ENCODE measurements at regions not wholly inside any gene's neighbourhood (a gene's known extent, or its start where the extent isn't known, plus 50 kb on each side); places are given as distances from the start of the nearest gene placed in this dataset.

GRCh38 chr7:149621776-149622175, 124.2 kb upstream of the ZNF746 start:
- no peak for TF ChIP-seq CTCF (IDR thresholded peaks at IDR 0.05)
- no peak for TF ChIP-seq EP300 (IDR thresholded peaks at IDR 0.05; ENCODE audit: borderline replicate concordance in 1 of 2, low read depth in 1 of 2, low read length in 1 of 2)
- TF ChIP-seq MEF2A (IDR thresholded peaks at IDR 0.05; ENCODE audit: borderline replicate concordance, low read depth) = no peak
- TF ChIP-seq REST (IDR thresholded peaks at IDR 0.05; ENCODE audit: low read depth, low read length) = no peak
- no peak for TF ChIP-seq POLR2AphosphoS5 (IDR thresholded peaks at IDR 0.05; ENCODE audit: low read depth, low read length)
- no peak for TF ChIP-seq USF1 (IDR thresholded peaks at IDR 0.05; ENCODE audit: borderline replicate concordance, low read depth)
- no peak for TF ChIP-seq GATA2 (CRISPR knock-in tag; IDR thresholded peaks at IDR 0.05)
- TF ChIP-seq NFIC (IDR thresholded peaks at IDR 0.05; ENCODE audit: borderline replicate concordance) = no peak
